ENCODE measurements at regions not wholly inside any gene's neighbourhood (a gene's known extent, or its start where the extent isn't known, plus 50 kb on each side); places are given as distances from the start of the nearest gene placed in this dataset.
"Not testable (repeated sequence)": the region's sequence is repeated elsewhere in the genome, so short reads cannot be mapped to it uniquely, and the experiment has no call there.

- intact Hi-C loops (cut with micrococcal nuclease; ENCODE audit: unreplicated experiment): no loop called here
- POLR2A ChIA-PET: no interaction called here
- Histone ChIP-seq H3K36me3 (ENCODE audit: insufficient read depth, low read length) (no peaks in the 10 kb centered on the region), H3K9me3 (ENCODE audit: low read length) (no peaks in the 10 kb centered on the region), H3K9me2 (ENCODE audit: insufficient read depth, low read length) (no peaks in the 10 kb centered on the region), H3K4me3 (ENCODE audit: low read depth, low read length, poor library complexity, severe bottlenecking) (no peak overlapping the region), H3K4me1 (ENCODE audit: insufficient read depth, low read length, poor library complexity, severe bottlenecking) (no peaks in the 10 kb centered on the region), H4K20me1 (ENCODE audit: insufficient read depth, low read length) (no peaks in the 10 kb centered on the region), H3K27ac (ENCODE audit: low read depth, low read length, poor library complexity, severe bottlenecking) (no peak overlapping the region), H2AFZ (ENCODE audit: low read length) (no peak overlapping the region), H3K79me2 (ENCODE audit: insufficient read depth, low read depth, low read length) (no peaks in the 10 kb centered on the region), H3K4me2 (ENCODE audit: low read length) (no peak overlapping the region)
- no peak for DNase-seq (ENCODE audit: low spot score)
- no TSS peak for BruUV-seq (replicated peaks)
- CTCF ChIA-PET (ENCODE audit: unreplicated experiment): no interaction called here
- TF ChIP-seq EZH2phosphoT487 (IDR thresholded peaks at IDR 0.05; ENCODE audit: borderline replicate concordance, low read depth, low read length) (no peak), CTCF (conservative IDR thresholded peaks at IDR 0.05; ENCODE audit: low read length) (no peak)
Measured at GRCh38 chr11:89604281-89604680, 105.8 kb upstream of the TRIM77 start.

- H3K79me2 ChIP-seq (ENCODE audit: insufficient read depth, low read depth, low read length); BruUV-seq (replicated peaks); H3K4me1 ChIP-seq (ENCODE audit: insufficient read depth, low read length, poor library complexity, severe bottlenecking); H3K4me2 ChIP-seq (ENCODE audit: low read length); H4K20me1 ChIP-seq (ENCODE audit: insufficient read depth, low read length); H3K27ac ChIP-seq (ENCODE audit: low read depth, low read length, poor library complexity, severe bottlenecking); POLR2A ChIA-PET; H2AFZ ChIP-seq (ENCODE audit: low read length); CTCF ChIA-PET (ENCODE audit: unreplicated experiment); H3K36me3 ChIP-seq (ENCODE audit: insufficient read depth, low read length); H3K4me3 ChIP-seq (ENCODE audit: low read depth, low read length, poor library complexity, severe bottlenecking); intact Hi-C loops (cut with micrococcal nuclease; ENCODE audit: unreplicated experiment); DNase-seq (ENCODE audit: low spot score); H3K9me3 ChIP-seq (ENCODE audit: low read length); H3K9me2 ChIP-seq (ENCODE audit: insufficient read depth, low read length): not testable (repeated sequence)
Measured at GRCh38 chr11:89606845-89607244, 103.3 kb upstream of the TRIM77 start.

- H2AFZ ChIP-seq (ENCODE audit: low read length); POLR2A ChIA-PET; H4K20me1 ChIP-seq (ENCODE audit: insufficient read depth, low read length); H3K79me2 ChIP-seq (ENCODE audit: insufficient read depth, low read depth, low read length); intact Hi-C loops (cut with micrococcal nuclease; ENCODE audit: unreplicated experiment); H3K9me3 ChIP-seq (ENCODE audit: low read length); H3K4me3 ChIP-seq (ENCODE audit: low read depth, low read length, poor library complexity, severe bottlenecking); H3K4me1 ChIP-seq (ENCODE audit: insufficient read depth, low read length, poor library complexity, severe bottlenecking); BruUV-seq (replicated peaks); H3K4me2 ChIP-seq (ENCODE audit: low read length); DNase-seq (ENCODE audit: low spot score); H3K36me3 ChIP-seq (ENCODE audit: insufficient read depth, low read length); CTCF ChIA-PET (ENCODE audit: unreplicated experiment); H3K9me2 ChIP-seq (ENCODE audit: insufficient read depth, low read length); H3K27ac ChIP-seq (ENCODE audit: low read depth, low read length, poor library complexity, severe bottlenecking): not testable (repeated sequence)
Measured at GRCh38 chr11:89607497-89607896, 102.6 kb upstream of the TRIM77 start.

- POLR2A ChIA-PET: no interaction called here
Measured at GRCh38 chr11:89608234-89608966, 101.7 kb upstream of the TRIM77 start.

More at GRCh38 chr11:89608234-89608966, 101.7 kb upstream of the TRIM77 start:
- Histone ChIP-seq H3K9me3 (ENCODE audit: low read length) (no peaks in the 10 kb centered on the region), H3K36me3 (ENCODE audit: insufficient read depth, low read length) (no peaks in the 10 kb centered on the region), H3K4me2 (ENCODE audit: low read length) (no peak overlapping the region), H2AFZ (ENCODE audit: low read length) (no peak overlapping the region), H3K9me2 (ENCODE audit: insufficient read depth, low read length) (no peaks in the 10 kb centered on the region), H3K4me3 (ENCODE audit: low read depth, low read length, poor library complexity, severe bottlenecking) (no peak overlapping the region), H3K4me1 (ENCODE audit: insufficient read depth, low read length, poor library complexity, severe bottlenecking) (no peaks in the 10 kb centered on the region), H4K20me1 (ENCODE audit: insufficient read depth, low read length) (no peaks in the 10 kb centered on the region), H3K79me2 (ENCODE audit: insufficient read depth, low read depth, low read length) (no peaks in the 10 kb centered on the region), H3K27ac (ENCODE audit: low read depth, low read length, poor library complexity, severe bottlenecking) (no peak overlapping the region)
- CTCF ChIA-PET (ENCODE audit: unreplicated experiment): no interaction called here
- intact Hi-C loops (cut with micrococcal nuclease; ENCODE audit: unreplicated experiment): no loop called here
- TF ChIP-seq EZH2phosphoT487 (IDR thresholded peaks at IDR 0.05; ENCODE audit: borderline replicate concordance, low read depth, low read length): no peak
- TF ChIP-seq CTCF (conservative IDR thresholded peaks at IDR 0.05; ENCODE audit: low read length): no peak
- DNase-seq (ENCODE audit: low spot score): no peak
- no TSS peak for BruUV-seq (replicated peaks)

All from OCI-LY7 (cell line).